GM12892 (cell line): ENCODE measurements at regions not wholly inside any gene's neighbourhood (a gene's known extent, or its start where the extent isn't known, plus 50 kb on each side); places are given as distances from the start of the nearest gene placed in this dataset.

Experiments used
- POLR2A ChIP-seq: IDR thresholded peaks from 2 replicates; pipeline ENCODE4 v1.6.1; 2011; ENCODE audit warnings: low read depth, low read length, control low read depth
- POLR2AphosphoS5 ChIP-seq: IDR thresholded peaks from 2 replicates; pipeline ENCODE4 v1.6.1; 2011; ENCODE audit warnings: low read depth, low read length, control low read depth
- TAF1 ChIP-seq: IDR thresholded peaks from 2 replicates; pipeline ENCODE4 v1.6.1; 2011; ENCODE audit warnings: low read depth, mild to moderate bottlenecking, control low read depth, low read length, borderline replicate concordance

DNA sequence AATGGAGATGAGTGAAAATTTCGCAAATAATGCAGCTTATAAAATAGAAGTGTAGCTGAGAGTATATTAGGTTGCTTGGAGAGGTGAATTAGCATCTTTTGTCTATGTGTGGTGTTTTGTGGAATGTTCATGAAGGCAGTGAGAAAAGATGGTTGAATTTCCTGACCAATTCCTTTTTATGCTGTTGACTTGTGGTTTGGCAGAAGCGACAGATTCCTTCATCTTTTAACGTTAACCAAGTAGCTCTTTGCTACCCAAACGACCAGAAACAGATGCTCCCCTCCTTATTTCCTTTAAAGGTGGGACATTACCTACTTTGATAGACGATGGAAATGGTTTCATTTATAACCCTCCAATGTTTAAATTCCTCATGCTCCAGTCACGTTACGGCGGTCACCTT, 390.5 kb downstream of the QKI start:
- no peak for TF ChIP-seq POLR2A
- no peak for TF ChIP-seq TAF1
- TF ChIP-seq POLR2AphosphoS5: no peak
